Skeletal muscle satellite cell (primary cell): ENCODE measurements at regions not wholly inside any gene's neighbourhood (a gene's known extent, or its start where the extent isn't known, plus 50 kb on each side); places are given as distances from the start of the nearest gene placed in this dataset.
"Not testable (repeated sequence)": the region's sequence is repeated elsewhere in the genome, so short reads cannot be mapped to it uniquely, and the experiment has no call there.

Experiments used
- H3K27me3 ChIP-seq: 2 replicates; pipeline ENCODE4 v1.7.0; 2013; ENCODE audit warnings: low read length; ENCODE audit not compliant: control insufficient read depth, insufficient read depth
- H3K36me3 ChIP-seq: 2 replicates; pipeline ENCODE4 v1.7.0; 2013; ENCODE audit warnings: mild to moderate bottlenecking, control low read depth, low read length; ENCODE audit not compliant: insufficient read depth
- H3K4me1 ChIP-seq: 2 replicates; pipeline ENCODE4 v1.7.0; 2013; ENCODE audit warnings: low read length; ENCODE audit not compliant: control insufficient read depth, insufficient read depth
- H3K4me2 ChIP-seq: 2 replicates; pipeline ENCODE4 v1.7.0; 2013; ENCODE audit warnings: mild to moderate bottlenecking, low read length
- H3K4me3 ChIP-seq: 2 replicates; pipeline ENCODE4 v1.7.0; 2013; ENCODE audit warnings: low read length
- H3K9ac ChIP-seq: 2 replicates; pipeline ENCODE4 v1.7.0; 2013; ENCODE audit warnings: mild to moderate bottlenecking, low read depth, low read length, moderate library complexity
- H3K9me3 ChIP-seq: replicated peaks from 2 replicates; pipeline ENCODE4 v1.7.0; 2013; ENCODE audit warnings: mild to moderate bottlenecking, control low read depth, low read length

GRCh38 chrX:106454991-106455390 lies 156.8 kb upstream of the RADX start:
- peaks cover 16% of the 10 kb centered on the region for H3K27me3 ChIP-seq
- no peak overlapping the region for H3K9ac ChIP-seq
- no peak overlapping the region for H3K4me2 ChIP-seq
- H3K9me3 ChIP-seq, result peaks cover 4% of the 10 kb centered on the region
- H3K4me3 ChIP-seq, result no peak overlapping the region
- H3K4me1 ChIP-seq, result no peaks in the 10 kb centered on the region
- no peaks in the 10 kb centered on the region for H3K36me3 ChIP-seq

- H3K9me3 ChIP-seq, result no peaks in the 10 kb centered on the region
- no peak overlapping the region for H3K4me3 ChIP-seq
- H3K9ac ChIP-seq, result no peak overlapping the region
- peaks cover 21% of the 10 kb centered on the region for H3K27me3 ChIP-seq
- no peak overlapping the region for H3K4me2 ChIP-seq
- H3K36me3 ChIP-seq, result no peaks in the 10 kb centered on the region
- no peaks in the 10 kb centered on the region for H3K4me1 ChIP-seq
Measured at GRCh38 chrX:106457802-106458201, 154.0 kb upstream of the RADX start.

DNA sequence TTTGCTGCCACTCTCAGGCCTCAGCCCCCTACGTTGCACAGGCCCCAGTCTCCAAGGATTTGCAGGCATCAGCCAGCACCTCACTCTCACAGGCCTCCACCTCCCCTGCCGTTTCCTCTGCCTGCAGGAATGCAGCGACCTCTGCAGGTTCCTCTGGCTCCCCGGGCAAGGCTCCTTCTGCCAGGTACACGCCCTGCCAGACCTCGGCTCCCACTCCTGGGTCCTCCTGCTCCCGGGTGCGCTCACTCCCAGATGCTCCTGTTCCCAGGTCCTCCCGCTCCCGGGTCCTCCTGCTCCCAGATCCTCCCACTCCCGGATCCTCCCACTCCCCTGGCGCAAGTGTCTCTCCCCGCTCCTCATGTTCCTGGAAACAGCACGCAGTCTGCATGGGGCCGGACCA lies 144.4 kb upstream of the RADX start:
- Histone ChIP-seq H3K9ac (no peak overlapping the region), H3K36me3 (no peaks in the 10 kb centered on the region), H3K27me3 (peaks cover 5% of the 10 kb centered on the region), H3K4me2 (no peak overlapping the region), H3K4me3 (no peak overlapping the region), H3K9me3 (no peaks in the 10 kb centered on the region), H3K4me1 (no peaks in the 10 kb centered on the region)

DNA sequence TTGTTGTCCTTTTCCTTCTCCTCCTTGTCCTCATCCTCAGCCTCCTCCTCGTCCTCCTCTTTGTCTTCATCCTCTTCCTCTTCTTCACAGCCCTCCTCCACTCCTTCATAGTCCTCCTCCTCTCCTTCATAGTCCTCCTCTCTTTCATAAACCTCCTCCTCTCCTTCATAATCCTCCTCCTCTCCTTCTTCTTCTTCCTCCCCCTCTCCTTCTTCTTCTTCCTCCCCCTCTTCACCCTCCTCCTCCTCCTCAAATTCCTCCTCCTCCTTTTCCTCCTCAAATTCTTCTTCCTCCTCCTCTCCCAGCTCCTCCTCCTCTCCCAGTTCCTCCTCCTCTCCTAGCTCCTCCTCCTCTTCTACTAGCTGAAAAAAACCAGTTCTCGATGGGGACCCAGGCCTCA lies 143.8 kb upstream of the RADX start:
- Histone ChIP-seq H3K4me1 (no peaks in the 10 kb centered on the region), H3K27me3 (peaks cover 3% of the 10 kb centered on the region), H3K9me3 (no peaks in the 10 kb centered on the region), H3K36me3 (no peaks in the 10 kb centered on the region), H3K9ac (no peak overlapping the region), H3K4me3 (no peak overlapping the region), H3K4me2 (no peak overlapping the region)

DNA sequence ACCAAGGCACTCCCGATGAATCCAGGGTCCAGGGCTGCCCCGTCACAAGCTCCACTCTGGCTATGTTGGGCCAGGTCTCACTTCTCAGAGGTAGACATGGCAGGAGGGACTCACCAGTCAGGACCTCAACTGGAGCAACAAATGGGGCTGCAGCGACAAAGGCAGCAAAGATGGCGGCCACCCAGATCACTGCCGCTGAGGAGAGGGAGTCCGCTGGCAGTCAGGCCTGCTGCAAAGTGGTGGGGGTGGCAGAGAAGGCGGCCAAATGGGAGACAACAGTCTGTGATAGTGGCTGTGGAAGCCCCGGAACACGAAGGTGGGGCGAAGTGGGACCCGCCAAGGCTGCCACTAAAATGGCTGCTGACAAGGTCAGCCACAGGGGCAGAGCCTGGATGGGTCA lies 143.3 kb upstream of the RADX start:
- no peak overlapping the region for H3K4me2 ChIP-seq
- H3K9ac ChIP-seq, result no peak overlapping the region
- peaks cover 3% of the 10 kb centered on the region for H3K27me3 ChIP-seq
- H3K4me3 ChIP-seq, result no peak overlapping the region
- no peaks in the 10 kb centered on the region for H3K4me1 ChIP-seq
- no peaks in the 10 kb centered on the region for H3K36me3 ChIP-seq
- H3K9me3 ChIP-seq, result no peaks in the 10 kb centered on the region

DNA sequence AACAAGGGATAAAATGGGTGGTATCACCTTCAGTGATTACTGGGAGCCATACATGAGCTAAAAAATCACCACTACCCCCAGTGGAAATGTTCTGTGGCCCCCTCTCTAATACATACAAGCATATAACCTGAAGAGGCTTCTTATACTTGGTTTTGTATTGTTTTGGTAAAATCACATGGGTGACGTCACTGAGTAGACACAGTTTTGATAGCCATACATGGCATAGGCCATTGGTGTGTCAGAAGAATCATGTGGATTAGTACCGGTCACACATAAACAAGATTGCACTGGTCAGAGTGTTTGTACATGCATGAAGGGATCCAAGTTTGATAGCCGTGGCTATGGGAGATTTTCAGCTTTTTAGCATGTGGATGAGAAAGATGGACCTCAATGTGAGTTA lies 131.9 kb upstream of the RADX start:
- H3K9me3 ChIP-seq, result no peaks in the 10 kb centered on the region

DNA sequence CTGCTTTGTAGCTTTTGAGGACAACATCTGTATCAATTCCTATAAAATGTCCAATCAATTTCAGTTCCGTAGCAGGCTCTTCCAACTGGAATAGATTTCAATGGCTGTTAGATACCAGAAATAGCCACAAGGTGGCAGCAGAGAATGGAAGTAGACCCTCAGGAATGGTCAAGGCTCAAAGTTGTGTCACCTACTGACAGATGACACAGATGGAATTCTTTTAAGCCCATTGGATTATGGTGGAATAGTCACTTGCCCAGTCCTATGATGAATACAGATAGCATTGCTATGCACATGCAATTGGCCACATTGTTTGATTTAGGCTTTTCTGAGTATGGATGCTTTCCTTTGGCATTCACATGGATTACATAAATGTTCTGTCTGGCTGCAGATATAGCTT lies 130.4 kb upstream of the RADX start:
- Histone ChIP-seq H3K27me3 (peaks cover 56% of the 10 kb centered on the region), H3K9me3 (no peaks in the 10 kb centered on the region), H3K4me2 (no peak overlapping the region), H3K36me3 (no peaks in the 10 kb centered on the region), H3K4me1 (no peaks in the 10 kb centered on the region), H3K9ac (no peak overlapping the region), H3K4me3 (no peak overlapping the region)

More for the DNA sequence above, 131.9 kb upstream of the RADX start:
- H3K4me2 ChIP-seq, result no peak overlapping the region
- H3K36me3 ChIP-seq, result no peaks in the 10 kb centered on the region
- no peak overlapping the region for H3K4me3 ChIP-seq
- no peaks in the 10 kb centered on the region for H3K4me1 ChIP-seq
- H3K9ac ChIP-seq, result no peak overlapping the region
- peaks cover 44% of the 10 kb centered on the region for H3K27me3 ChIP-seq

DNA sequence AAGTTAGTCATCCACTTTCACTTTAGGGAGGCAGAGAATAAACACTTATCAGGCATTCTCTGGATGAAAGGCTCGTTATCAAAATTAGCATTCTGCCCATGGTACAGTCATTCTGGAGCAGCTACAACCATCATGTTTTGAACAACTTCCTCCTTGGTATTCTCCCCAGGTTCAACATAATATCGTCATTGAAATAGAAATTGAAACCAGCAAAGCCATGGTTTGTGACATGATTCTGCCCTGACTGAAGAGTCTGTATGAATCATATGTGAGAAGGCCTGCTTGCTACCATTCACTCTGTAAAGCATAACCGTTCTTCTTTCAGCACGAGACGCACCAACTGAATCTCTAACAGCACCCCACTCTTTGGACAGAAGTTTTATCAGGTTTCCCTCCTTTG lies 127.5 kb upstream of the RADX start:
- no peak overlapping the region for H3K4me3 ChIP-seq
- H3K27me3 ChIP-seq, result peaks cover 50% of the 10 kb centered on the region
- no peaks in the 10 kb centered on the region for H3K4me1 ChIP-seq
- H3K9ac ChIP-seq, result no peak overlapping the region
- no peak overlapping the region for H3K4me2 ChIP-seq
- no peaks in the 10 kb centered on the region for H3K9me3 ChIP-seq
- no peaks in the 10 kb centered on the region for H3K36me3 ChIP-seq

GRCh38 chrX:106493210-106493816 lies 118.5 kb upstream of the RADX start:
- H3K27me3 ChIP-seq, H3K4me2 ChIP-seq, H3K4me1 ChIP-seq, H3K4me3 ChIP-seq, H3K36me3 ChIP-seq, H3K9me3 ChIP-seq, H3K9ac ChIP-seq: not testable (repeated sequence)

- H3K9me3 ChIP-seq, result no peaks in the 10 kb centered on the region
- H3K27me3 ChIP-seq, result peaks cover 7% of the 10 kb centered on the region
- no peaks in the 10 kb centered on the region for H3K36me3 ChIP-seq
- H3K4me3 ChIP-seq, result no peak overlapping the region
- H3K4me1 ChIP-seq, result no peaks in the 10 kb centered on the region
- no peak overlapping the region for H3K9ac ChIP-seq
- H3K4me2 ChIP-seq, result no peak overlapping the region
Measured at GRCh38 chrX:106499473-106499872, 112.3 kb upstream of the RADX start.

DNA sequence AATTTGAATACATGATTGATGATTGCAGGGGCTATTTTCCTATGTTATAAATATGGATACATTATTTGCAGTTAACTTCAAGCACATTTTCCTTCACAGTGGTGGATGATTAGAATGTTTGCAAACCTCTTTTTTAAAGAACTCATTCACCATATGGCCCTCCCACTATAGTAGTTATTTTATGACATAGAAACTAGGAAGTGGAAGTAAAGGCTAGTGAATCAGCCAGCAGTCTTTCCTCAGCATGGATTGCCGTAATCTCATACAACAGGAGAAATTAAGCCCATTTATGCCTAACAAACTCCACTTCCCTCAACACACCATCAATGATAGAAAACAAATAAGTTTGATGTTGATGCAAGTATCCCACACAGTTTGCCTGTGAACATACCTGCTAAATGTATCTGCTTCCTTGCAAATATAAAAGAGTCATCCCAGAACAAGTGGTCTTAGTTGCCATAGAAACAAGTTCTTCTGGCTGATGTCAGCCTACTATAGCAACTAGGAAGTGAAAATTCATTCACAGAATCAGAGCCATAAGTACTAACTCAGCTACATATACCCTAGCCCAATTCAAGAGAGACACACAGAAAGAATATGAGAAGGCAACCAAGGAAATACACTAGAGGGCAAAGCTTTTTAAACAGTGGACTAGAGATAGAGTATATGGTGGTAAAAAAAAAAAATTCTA lies 100.9 kb upstream of the RADX start:
- H3K4me2 ChIP-seq, result no peak overlapping the region
- H3K4me3 ChIP-seq, result no peak overlapping the region
- peaks cover 3% of the 10 kb centered on the region for H3K27me3 ChIP-seq
- no peaks in the 10 kb centered on the region for H3K36me3 ChIP-seq
- H3K4me1 ChIP-seq, result no peaks in the 10 kb centered on the region
- H3K9ac ChIP-seq, result no peak overlapping the region
- H3K9me3 ChIP-seq, result no peaks in the 10 kb centered on the region
